Stimulated activated CD4-positive, alpha-beta T cell treated with anti-CD3 and anti-CD28 coated beads, Interleukin-1b, Interleukin-23, amount 100 ng/mL, for 24 hours (primary cell): ENCODE measurements at regions not wholly inside any gene's neighbourhood (a gene's known extent, or its start where the extent isn't known, plus 50 kb on each side); places are given as distances from the start of the nearest gene placed in this dataset.
"Not testable (repeated sequence)": the region's sequence is repeated elsewhere in the genome, so short reads cannot be mapped to it uniquely, and the experiment has no call there.

ENCODE experiments used
- DNase-seq, 4 experiments: peaks; one replicate each; pipeline ENCODE4 v3.0.0-alpha.2; 2020; ENCODE audit warnings: low read depth in 4 of 4, low spot score in 1 of 4

DNA sequence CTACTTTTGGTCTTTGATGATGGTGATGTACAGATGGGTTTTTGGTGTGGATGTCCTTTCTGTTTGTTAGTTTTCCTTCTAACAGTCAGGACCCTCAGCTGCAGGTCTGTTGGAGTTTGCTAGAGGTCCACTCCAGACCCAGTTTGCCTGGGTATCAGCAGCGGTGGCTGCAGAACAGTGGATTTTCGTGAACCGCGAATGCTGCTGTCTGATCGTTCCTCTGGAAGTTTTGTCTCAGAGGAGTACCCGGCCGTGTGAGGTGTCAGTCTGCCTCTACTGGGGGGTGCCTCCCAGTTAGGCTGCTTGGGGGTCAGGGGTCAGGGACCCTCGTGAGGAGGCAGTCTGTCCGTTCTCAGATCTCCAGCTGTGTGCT lies 56.6 kb upstream of the TNFAIP8 start:
- DNase-seq = not testable (repeated sequence)

DNA sequence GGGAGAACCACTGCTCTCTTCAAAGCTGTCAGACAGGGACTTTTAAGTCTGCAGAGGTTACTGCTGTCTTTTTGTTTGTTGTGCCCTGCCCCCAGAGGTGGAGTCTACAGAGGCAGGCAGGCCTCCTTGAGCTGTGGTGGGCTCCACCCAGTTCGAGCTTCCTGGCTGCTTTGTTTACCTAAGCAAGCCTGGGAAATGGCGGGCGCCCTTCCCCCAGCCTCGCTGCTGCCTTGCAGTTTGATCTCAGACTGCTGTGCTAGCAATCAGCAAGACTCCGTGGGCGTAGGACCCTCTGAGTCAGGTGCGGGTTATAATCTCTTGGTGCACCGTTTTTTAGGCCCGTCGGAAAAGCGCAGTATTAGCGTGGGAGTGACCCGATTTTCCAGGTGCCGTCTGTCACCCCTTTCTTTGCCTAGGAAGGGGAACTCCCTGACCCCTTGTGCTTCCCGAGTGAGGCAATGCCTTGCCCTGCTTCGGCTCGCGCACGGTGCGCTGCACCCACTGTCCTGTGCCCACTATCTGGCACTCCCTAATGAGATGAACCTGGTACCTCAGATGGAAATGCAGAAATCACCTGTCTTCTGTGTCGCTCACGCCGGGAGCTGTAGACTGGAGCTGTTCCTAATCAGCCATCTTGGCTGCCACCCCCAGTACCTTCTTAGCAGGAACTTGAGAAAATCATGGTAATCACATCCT lies 56.1 kb upstream of the TNFAIP8 start:
- peak; percentile 57 to 90 (median 82) for DNase-seq

DNA sequence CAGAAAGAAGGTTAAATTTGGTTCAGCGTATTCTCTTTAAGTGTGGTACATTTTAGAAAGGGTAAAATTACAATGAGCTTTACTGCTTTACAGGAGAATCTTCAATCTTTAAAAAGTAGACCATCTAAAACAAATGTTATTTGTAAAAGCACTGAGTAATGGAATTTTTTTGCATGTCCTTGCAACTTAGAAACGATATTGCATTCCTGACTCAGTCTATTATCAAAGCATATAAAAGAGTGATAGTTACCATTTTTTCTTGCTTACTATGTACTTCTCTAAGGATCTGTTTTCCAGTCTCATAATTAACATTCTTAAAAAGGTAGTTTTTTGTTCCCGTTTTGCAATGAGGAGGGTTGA lies 55.5 kb upstream of the TNFAIP8 start:
- DNase-seq = no peak

DNA sequence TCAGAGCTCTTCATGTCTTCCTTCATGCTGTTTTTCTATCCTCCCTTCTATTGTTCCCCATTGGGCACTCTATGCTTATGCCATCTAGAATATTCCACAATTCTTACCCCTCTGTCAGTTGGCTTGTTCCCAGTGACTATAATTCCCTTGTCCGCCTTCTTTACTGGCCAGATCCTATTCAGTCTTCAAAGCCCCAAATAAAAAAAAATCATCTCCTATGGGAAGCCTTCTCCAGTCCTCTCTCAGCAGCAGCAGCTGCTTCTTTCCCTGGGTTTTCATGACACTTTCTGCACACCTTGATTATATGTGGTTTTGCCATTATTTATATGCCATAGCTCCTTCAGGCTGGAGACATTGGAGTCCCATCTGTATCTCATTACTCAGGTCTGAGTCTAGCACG lies 54.6 kb upstream of the TNFAIP8 start:
- no peak for DNase-seq

DNA sequence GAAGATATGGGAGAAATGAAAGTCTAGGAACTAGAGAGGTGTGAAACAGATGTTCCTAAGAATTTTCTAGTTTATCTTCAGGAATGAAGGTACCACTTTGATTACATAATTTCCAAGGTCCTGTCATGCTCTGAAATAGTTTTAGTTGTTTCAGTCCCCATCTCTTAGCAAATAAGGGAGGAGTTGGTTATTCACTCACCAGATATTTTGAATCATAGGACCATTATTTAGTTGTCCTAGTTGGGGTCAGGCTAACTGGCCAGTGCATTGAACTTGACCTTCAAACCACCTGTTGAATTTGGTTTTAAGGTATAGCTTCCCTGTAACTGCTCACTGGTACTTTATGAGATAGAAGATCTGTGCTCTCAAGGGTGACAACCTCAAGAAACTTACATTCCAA lies 53.9 kb upstream of the TNFAIP8 start:
- no peak for DNase-seq

DNA sequence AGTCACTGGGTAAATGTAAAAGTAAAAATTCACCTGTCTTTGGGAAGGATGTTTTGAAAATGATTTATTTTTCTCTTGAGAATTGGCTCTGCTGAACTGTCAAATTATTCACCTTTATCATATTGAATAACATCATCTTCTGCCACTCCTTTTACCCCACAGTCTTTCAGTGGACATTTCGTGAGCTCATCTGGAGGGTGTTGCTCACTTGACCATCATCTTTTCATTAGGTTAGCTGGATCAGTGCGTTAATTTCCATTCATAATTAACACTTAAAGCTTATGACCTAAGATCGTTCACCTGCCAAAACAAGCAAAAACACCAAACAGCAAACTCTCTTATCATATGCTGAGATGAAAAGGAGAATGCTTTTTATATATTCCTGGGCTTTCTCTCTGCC lies 53.4 kb upstream of the TNFAIP8 start:
- DNase-seq = no peak

DNA sequence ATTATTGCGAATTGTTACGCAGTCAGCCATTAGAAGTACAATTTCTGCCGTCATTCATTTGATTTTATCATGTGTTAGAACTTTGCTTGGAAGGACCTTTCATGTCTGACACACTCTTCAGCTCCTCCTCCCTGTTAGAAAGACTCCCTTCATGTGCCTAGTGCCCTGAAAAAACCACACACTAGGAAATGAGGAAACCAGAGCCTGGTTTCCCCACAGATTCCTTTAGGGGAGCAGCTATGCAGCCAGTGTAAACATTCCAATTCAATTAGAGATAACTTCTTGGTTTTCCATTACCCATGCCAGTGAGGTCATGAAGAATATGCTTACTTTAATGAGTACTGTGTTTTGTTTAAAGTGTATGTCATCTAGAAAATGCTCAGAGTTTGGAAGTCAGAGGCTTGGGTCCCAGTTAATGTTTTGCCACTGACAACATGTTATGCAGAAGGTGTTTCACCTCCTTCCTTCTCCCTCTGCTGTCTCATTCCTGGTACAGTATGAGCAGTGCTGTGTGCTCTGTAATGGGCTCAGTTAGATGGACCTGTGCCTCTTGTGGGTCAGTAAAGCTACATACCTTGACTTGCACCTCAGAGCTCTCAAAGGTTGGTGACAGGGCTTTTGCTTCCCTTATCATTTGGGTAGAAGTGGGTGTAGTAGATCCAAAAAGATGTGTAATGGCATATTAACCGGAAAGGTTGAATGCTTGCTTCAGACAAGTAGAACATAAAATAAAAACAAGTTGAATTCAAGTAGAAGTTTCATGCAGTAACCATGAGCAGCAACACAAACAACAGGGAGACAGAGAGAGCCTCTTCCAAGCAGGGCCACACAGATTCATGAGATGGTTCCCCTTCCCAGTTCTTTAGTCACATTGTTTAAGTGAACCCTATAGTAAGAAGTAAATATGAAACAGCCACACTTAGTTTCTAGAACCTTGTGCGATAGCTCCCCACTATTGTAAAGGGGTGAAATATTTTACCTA lies 52.6 kb upstream of the TNFAIP8 start:
- DNase-seq = no peak

DNA sequence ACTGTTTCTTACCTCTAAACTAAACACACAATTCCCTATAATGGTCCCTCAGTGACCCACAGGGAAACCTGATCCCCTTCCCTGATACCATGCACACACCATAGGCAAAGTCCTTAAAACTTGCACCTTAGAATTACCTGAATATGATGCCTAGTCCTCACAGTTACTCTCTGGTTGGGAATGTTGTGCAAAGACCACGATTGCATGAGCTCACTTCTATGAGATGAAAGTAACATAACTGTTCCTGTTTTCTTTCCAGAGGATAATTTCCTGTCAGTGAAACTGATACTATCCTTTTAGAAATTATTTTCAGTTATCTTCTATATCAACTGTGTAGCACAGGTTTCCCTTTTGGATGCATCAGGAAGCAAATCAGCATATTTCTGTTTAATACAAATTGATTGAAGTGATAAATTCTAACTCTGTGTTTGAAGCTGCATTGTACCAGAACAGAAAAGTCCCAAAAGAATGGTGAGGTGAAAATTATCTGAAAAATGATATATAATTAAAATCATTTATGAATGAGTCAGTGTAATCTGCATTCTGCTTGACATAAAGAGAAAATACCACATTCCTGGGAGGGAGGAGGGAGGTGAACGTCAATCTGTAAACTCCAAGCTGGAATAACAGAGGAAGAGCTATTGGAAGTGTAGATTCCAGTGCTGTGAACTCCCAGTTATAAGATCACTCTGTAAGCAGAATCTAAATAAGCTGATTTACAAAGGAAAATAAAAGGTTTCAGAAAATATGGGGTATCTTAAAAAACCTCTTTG lies 51.2 kb upstream of the TNFAIP8 start:
- no peak for DNase-seq
